ENCODE measurements at regions not wholly inside any gene's neighbourhood (a gene's known extent, or its start where the extent isn't known, plus 50 kb on each side); places are given as distances from the start of the nearest gene placed in this dataset.
"Not testable (repeated sequence)": the region's sequence is repeated elsewhere in the genome, so short reads cannot be mapped to it uniquely, and the experiment has no call there.

DNA sequence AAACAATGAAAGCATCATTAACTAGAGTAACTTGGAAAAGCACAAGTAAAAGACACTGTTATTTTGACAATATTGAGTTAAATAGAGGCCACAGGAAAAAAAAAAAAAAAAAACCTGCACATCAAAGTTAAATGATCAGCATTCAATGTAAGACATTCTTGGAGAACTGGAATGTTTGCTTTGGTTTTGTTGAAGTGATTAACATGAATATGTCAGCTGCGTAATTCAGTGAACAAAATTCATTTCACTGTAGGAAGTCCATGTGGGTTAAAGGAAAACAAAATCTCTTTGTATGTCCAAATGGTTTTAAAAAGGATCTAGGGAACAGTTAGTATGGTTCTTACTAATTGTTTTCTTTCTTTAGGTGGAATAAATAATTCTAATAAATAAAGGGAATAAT is 252.8 kb upstream of the CNTN6 start:
- DNase-seq: no peak

DNA sequence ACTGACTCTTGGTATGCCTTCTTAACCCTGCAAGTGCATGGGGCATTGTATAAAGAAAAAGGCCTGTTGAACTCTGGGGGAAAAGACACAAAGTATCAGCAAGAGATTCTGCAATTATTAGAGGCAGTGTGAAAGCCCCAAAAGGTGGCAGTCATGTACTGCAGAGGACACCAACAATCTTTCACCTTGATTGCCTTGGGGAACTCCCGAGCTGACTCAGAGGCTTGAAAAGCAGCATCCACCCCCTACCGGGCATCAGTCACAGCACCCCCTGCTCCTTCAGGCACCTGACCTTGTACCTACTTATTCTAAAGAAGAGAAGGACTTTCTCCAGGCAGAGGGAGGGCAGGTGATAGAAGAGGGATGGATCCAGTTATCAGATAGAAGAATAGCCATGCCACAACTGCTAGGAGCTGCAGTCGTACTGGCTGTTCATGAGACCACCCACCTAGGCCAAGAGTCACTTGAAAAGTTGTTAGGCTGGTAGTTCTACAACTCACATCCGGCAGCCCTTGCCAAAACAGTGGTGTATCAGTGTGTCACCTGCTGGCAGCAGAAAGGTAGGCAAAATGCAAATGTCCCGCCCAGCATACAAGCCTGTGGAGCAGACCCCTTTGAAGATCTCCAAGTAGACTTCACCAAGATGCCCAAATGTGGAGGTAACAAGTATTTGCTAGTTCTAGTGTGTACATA is 241.6 kb upstream of the CNTN6 start:
- no peak for DNase-seq

DNA sequence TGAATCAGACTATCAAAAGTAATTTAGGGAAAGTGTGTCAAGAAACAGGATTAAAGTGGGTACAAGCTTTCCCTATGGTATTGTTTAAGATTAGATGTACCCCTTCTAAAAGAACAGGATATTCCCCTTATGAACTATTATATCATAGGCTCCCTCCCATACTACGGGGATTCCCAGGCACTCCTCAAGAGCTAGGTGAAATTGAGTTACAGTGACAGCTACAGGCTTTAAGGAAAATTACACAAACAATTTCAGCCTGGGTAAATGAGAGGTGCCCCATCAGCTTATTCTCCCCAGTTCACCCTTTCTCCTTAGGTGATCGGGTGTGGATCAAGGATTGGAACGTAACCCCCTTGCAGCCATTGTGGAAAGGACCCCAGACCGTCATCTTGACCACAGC is 240.8 kb upstream of the CNTN6 start:
- no peak for DNase-seq

DNA sequence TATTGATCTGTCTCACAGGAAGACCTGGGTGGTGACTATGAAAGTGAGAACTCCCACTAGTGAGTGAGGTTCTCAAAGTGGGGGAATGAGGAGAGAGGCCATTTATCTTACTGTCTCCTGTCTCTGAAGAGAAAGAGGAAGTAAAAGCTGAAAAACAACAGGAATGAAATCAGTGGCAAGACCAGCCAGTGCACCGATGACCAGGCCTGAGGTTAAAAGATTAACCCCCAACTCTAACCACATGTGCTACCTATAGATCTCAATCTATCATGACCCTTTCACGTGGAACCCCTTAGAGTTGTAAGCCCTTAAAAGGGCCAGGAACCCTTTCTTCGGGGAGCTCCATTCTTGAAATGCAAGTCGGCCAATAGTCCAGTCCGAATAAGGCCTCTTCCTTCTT is 239.3 kb upstream of the CNTN6 start:
- DNase-seq: no peak

DNA sequence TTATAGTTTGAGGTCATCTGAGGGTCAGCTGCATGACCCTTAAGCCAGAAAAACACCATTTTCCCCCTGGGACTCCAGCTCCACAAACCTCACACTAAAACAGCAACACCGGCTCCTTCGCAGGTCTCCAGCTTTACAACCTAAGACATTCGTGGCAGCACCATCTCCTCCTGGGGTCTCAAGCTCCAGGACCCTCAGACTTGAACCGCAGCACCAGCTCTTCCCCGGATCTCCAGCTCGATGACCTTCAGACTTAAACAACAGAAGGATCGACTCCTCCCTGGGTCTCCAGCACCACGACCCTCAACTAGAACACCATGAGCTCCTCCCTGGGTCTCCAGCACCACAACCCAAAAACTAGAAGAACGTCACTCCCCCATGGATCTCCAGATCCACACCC is 233.7 kb upstream of the CNTN6 start:
- no peak for DNase-seq

DNA sequence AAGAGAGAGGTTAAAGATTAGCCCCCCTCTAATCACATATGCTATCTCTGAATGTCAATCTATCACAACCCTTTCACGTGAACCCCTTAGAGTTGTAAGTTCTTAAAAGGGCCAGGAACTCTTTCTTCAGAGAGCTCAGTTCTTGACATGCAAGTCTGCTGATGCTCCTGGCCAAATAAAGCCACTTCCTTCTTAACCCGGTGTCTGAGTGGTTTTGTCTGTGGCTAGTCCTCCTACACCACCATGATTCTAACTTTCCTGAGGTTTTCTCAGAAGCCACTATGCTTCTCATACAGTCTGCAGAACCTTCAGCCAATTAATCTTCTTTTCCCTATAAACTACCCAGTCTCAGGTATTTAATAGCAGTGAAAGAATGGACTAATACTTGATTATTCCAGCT is 231.1 kb upstream of the CNTN6 start:
- DNase-seq: no peak

DNA sequence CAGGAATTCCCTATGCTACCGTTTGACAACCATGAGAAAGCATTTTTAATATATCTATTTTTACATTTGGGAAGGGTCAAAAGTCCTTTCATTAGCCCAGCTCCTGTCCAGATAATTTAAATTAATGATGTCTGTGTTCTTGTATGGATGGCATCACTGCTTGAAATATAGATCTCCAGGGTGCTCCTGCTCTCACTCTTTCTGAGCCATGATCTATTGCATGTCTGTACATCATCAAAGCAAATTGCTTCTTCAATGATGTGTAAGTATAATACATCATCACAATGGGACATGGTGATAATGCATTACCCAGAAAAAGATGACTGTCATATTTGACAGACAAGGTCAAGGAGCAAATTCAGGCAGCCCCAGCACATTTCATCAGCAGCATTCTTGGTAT is 223.6 kb upstream of the CNTN6 start:
- no peak for DNase-seq

DNA sequence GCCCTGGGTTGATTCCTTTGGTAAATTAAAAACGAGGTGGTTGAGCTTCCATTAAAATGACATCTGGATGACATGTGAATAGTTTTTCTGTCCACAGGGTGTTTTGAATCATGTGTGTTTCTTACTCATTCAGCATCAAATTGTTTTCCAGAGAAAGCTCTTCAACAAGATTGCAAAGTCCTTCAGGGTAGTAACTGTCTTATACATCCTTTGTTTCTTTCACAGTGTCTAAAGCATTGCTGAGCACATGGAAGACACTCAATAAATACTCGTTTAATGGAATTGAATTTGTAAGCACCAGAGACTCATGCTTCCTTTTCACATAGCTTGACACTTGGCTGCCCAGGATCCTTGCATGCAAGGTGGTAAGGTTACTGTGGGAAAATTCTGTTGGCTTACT is 223.1 kb upstream of the CNTN6 start:
- DNase-seq: no peak

DNA sequence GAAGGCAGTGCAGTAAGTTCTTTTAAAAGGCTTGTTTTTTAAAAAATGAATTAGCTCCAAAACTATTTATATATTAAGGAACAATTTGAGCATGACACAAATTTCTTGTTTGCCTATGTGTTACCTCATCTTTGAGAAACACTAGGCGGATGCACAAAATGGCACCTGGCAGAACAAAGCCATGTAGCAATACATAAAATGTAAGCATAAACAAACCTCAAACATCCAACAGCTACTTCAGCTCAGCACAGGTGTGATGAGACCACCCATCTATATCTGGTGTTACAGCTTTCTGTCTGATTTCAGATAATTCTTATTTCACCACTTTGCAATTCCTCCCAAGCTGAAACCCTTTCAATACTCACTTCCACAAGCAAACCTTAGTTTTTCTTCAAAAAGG is 221.2 kb upstream of the CNTN6 start:
- DNase-seq: no peak

DNA sequence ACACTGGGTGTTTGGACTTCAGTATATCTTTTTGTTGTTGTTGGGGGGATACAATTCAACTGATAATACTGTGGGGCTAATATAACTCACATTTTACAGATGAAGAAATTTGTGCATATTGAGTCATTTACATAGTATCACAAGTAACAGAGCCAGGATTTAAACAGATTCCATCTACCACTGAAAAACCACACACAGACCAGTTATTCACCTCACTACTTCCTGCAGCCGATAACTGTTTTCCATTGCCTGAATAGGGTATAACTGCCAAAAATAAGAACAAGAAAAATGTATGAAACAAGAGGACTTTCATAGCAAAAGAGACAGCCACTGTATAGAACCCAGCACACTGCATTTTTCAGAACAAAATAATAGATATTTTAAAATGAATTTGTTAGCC is 215.8 kb upstream of the CNTN6 start:
- DNase-seq: no peak

DNA sequence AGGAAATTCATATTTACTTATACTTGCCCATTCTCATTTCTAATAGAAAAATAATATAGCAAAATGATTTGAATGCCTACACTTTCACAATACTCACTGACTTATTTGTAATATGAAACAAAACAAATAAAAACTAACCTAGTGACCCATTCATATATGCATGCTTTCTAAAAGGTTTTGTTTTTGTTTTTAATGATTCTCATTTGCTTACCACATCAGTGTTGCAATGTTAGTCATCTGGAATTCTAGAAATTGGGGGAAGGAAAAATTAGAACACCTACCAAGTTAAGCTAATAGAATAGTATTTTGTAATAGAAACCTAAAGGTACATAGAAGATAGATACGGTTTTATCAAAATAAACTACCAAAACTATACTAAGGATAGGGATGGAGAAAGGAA is 214.1 kb upstream of the CNTN6 start:
- no peak for DNase-seq

DNA sequence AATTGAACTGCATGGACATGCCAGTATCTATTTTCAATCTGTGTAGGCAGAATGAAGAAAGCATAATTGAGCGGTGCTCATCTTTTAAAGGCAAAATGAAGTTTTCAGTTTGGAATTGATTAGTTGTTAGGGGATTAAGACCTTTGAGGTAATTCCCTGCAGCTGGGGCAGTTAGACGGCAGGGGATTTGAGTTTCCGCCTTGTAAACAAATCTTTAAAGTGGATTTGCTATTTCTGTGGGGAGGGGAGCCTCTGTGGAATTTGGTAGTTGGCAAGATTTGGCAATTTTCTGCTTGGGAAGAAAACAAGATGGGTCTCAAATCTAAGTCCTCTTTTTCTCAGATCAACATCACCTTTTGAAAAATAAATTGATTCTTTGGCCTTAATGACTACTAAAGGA is 212.5 kb upstream of the CNTN6 start:
- no peak for DNase-seq

DNA sequence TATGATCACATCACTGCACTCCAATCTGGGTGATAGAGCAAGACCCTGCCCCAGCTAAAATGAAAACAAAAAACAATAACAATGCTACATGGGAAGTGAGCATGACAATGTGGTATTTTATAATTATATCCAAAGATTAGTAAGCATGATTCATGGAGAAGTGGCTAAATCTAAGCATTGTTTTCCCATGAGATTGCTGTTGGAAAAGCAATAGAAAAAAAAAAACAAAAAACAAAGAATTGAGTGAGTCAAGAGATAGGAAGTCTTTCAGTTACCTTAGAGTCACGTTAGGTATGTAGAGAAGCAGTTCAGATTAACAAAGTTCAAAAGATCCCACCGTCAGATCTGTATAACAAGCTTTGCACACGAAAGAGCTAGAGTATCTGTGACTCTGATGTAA is 210.3 kb upstream of the CNTN6 start:
- no peak for DNase-seq

DNA sequence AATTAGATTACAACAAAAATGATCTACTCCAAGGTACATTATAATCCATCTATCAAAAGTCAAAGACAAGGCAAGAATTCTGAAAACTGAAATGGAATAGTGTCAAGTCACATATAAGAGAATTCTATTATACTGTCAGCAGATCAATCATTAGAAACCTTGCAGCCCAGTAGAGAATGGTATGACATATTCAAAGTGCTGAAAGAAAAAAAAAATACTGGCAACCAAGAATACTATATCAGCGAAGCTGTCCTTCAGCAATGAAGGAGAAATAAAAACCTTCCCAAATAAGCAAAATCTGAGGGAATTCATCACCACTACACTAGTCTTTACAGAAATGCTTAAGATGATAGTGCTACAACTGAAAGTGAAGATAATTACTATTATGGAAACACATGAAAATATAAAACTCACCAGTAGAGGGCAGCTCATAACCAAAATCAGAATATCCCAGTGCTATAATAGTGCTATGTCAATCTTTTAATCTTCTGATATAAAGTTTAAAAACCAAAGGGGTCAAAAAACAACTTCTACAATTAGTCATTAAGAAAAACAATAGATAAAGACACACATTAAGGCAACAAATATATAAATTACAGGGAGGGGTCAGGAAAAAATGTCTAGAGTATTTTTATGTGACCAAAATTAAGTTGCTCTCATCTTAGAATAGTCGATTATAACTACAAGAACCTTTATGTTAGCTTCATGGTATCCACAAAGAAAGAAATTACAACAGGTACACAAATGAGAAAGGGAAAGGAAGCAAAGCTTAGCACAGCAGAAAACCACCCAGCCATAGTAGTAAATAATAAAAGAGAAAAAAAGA is 190.7 kb upstream of the CNTN6 start:
- no peak for DNase-seq

DNA sequence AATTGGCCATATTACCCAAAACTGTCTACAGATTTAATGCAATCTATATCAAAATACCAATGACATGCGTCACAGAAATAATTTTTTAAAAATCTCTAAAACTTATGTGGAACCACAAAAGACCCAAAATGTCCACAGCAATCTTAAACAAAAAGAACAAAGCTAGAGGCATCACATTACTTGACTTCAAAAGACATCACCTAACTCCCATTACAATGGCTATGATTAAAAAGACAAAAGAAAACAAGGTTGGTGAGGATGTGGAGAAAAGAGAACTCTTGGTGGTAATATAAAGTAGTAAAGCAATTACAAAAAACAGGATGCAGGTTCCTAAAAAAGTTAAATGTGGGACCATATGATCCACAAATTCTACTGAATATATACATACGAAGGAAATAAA is 187.6 kb upstream of the CNTN6 start:
- no peak for DNase-seq

DNA sequence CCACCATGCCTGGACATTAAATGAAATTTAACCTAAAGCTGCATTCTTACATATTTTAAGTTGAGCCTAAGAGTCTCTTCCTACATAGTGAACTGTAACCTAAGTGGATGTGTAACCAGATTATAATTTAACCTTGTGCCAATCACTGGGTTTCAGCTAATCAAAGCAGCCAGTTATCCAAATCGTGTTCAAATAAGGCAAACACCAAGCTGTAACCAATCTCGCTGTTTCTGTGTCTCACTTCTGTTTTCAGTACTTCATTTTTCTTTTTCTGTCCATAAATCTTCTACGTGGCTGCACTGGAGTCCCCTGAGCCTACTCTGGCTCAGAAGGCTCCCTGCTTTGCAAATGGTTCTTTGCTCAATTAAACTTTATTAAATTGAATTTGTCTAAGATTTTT is 186.1 kb upstream of the CNTN6 start:
- no peak for DNase-seq

DNA sequence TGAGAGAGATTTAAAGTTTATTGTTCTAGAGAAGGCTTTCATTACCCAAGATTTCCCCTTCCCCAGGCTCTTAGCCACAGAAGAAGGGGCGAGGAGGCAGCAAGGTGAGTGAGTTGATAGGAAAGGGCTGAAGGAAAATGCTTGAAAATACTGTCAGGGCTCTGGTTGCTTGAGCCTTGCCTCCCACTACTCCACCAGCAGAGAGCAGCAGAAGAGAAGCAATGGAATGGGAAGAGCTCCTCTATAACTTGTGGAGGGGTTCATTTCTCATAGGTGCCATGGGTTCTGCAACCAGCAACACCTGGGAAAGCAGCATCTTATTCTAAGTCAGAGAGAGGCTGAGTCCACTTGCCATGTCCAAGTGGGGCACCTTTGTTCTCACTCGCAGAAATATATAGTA is 184.0 kb upstream of the CNTN6 start:
- DNase-seq: no peak

DNA sequence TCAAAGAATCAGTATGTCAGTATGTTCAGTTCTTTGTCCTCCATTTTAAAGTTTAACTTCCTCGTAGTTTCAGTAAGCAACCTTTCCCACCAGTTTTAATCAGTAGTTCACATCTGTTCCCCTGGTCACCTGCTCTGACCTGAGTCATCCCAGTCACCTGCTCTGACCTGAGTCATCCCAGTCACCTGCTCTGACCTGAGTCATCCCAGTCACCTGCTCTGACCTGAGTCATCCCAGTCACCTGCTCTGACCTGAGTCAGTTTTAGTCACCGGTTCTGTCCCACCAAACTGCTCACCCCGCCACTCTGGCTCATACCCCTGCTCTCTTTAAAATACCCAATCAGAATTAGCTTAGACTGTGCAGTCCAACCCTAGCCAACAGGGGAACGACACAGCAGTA is 180.1 kb upstream of the CNTN6 start:
- not testable (repeated sequence) for DNase-seq

DNA sequence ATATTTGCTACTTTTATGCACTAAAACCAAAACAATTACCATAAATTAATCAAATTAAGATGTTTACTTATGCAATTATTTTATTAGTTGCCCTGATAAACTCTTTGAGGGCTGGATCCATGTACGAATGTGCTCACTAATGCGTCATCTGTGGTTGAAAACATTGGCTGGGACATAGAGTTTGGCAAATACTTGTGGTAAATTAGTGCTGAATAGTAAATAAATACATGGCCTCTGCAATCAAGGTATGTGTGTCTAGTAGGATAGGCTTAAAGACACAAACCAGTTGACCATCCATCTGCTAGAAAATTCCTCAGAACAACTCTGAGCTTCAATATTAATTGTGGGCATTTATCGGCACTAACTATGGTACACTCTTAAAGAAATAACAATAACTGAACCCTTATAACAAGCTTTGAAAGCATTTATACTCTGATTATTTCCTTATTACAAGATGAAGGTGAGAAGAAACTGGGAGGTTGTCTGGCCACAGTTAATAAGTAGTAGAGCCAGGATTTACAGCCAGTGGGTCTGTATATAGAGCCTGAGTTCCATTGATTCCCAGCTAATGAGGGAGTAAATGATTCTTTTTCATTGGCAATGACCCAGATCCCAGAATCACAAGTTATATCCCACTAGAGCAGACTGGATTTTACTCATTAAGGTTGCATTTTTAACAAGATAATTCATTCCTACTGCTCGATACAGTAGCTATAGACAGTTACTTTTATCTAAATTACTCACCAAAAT is 169.5 kb upstream of the CNTN6 start:
- DNase-seq: no peak

DNA sequence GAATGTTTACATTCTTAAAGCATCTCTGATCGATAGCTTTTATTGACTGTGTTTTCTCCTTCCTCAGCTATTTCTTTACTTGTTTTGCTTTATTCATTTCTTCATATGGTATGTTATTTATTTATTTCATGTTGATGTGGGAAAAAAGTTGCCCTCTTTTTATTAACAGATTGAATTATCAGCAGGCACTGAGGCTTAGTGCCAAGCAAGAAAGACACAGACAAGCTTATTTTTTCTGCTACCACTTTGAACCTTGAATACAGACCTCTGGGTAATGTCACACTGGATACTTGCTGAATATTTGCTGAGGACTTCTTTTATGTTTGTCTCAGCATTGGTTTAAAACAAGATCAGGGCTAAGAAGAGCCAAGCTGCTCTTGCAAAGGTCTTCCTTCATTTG is 162.0 kb upstream of the CNTN6 start:
- no peak for DNase-seq

DNA sequence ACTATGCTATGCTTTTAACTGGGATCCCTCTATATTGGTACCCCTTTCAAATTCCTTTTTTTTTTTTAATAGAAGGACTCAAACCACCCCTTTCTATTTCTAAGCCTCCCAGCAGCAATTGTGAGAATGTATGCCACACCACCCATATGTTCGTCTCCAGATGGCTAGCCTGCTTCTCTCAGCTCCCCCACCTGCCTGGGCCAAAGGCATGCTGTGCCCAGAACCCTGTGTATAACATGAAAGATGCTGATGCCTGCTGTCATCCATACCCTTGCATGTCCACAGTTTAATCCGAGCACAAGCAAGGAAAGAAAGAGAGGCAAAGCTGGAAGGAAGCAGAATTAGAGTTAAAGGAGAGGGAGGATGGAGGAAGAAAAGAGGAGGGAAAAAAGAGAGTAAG is 159.5 kb upstream of the CNTN6 start:
- DNase-seq: no peak

DNA sequence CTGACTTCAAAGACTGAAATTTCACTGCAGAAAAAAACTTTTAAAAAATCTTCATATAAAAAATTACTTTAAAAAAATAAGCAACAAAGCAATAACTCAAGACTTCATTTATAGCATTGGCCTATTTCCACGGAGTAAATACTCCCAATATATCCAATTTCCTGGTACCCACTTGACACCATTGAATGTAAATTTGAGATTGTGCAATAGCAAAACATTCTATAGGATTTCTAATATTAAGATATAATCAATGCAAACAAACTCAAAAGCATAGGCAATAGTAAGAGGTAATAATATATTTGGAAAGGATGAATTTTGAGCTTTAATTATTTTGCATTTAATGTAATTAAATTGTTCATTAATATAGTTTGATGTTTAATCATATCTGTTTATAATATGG is 148.0 kb upstream of the CNTN6 start:
- no peak for DNase-seq

DNA sequence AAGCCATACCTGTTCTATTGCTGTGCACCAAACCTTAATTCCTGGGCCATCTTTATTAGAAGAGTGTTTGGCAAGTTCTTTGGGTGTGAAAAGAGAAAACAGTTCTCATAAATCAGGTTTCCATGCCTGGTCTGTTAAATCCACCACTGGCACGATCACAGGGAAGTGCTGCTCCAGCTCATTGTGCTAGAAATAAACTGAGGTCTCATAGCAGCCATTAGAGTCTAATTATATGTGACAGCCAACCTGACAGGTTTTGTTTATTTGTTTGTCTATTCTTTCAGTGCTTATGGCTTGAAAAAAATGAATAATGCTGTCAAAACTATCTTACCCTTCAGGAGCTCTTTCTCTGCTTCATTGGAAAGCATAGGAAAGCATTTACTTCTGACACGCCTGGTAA is 147.1 kb upstream of the CNTN6 start:
- no peak for DNase-seq

DNA sequence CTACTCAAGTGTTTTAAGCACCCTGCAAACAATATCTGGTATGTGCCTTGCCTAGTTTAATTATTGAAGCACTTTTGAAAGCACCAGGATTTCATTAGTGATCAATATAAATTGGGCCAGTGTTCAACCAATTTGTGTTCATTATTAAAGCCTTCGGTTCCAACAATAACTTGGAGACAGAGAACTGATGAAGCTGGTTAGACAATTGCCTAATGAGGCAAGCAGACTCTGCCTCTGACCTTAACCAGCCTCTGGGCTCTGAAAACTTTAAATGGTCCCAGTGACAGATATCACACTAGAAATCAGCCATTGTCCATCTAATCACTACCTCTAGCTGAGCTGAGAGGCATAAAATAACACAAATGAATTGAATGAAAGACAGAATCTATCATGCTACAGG is 139.9 kb upstream of the CNTN6 start:
- DNase-seq: no peak
